IPS-NIHi11 (cell line): ENCODE measurements at regions not wholly inside any gene's neighbourhood (a gene's known extent, or its start where the extent isn't known, plus 50 kb on each side); places are given as distances from the start of the nearest gene placed in this dataset.
"Not testable (repeated sequence)": the region's sequence is repeated elsewhere in the genome, so short reads cannot be mapped to it uniquely, and the experiment has no call there.

ENCODE experiments used
- DNase-seq: peaks from one replicate; pipeline ENCODE4 v3.0.0; 2012; ENCODE audit warnings: mixed read lengths, low spot score

DNA sequence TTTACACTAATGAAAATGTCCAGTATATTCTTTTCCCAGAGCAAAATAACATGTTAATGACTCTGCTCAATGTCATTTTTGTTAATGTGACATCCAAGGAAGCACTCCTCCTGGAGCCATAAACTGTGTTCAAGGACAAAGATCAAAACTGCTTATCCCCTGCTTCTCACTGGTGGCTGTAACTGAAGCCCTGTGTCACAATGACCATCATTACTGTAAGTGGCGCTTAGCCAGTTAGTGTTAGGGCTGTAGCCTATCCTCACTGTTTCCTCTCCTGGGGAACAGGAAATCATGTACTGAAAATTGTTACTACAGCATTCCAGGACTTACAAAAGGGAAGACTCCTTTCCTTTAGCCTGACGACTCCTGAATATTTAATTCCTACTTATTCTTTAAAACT, 71.7 kb upstream of the COX7C start:
- no peak for DNase-seq

DNA sequence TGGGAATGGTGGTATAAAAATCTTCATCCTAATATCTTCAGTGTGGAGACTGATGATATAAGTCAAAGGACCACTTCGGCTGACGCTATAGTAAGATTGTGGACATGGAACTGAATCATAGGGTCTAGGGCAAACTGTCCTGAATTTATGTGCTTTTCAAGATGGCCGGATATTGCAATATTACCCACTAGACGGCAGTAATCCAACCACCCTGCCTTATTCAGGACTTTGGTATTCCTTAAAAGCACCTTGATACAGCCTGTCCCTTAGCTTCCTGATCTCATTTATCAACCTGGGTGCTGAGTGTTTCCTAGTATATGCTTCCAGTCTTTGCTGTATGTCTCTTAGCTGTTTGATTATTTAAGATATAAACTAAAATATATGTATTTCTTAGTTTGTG, 71.2 kb upstream of the COX7C start:
- no peak for DNase-seq

DNA sequence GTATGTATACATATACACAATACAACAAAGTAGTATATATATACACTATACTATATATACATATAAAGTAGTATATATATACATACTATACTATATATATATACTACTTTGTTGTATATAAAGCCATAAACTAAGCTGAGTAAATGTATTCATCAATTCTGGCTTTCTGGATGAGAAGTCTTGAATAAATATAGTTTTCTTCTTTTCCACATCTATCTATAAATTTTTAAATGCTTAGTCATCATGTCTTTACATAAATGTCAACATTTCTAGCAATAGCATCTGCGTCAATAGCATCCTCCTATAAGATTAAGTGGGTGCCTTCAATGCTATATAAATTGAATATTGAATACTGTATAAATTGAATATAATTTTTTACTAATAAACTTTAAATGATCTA, 63.1 kb upstream of the COX7C start:
- DNase-seq = no peak

DNA sequence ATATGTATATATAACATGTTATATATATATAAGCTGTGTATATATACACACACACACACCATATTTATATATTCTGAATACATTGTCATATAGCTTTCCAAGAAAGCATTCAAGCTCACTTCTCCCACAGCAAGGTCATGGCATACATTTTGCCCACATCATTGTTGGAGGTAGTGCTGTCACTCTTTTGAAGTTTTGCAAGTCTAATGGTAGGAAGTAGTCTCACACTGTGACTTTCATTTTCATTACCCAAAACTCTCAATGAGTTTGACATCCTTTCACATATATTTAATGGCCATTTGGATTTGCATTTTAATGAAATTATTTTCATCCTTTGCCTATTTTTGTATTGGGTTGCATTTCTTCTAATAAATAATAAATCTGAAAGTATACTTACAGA, 59.8 kb upstream of the COX7C start:
- DNase-seq = no peak

DNA sequence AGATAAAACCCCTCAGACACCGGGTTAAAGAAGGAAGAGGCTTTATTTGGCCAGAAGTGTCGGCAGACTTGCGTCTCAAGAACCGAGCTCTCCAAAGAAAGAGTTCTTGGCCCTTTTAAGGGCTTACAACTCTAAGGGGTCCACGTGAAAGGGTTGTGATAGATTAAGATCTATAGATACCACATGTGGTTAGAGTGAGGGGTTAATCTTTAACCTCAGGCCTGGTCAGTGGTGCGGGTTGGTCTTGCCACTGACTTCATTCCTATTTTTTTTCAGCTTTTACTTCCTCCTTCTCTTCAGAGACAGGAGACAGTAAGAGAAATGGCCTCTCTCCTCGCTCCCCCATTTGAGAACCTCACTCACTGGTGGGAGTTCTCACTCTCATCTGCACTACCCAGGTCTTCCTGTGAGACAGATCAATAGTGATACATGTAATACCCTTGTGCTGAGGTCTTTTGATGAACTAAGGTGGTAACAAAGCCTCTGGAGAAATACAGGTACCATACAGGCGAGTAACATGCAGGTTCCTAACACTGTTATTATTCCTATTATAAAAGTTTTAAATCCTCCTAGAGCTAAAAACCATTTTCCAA, 52.4 kb upstream of the COX7C start:
- DNase-seq = no peak

DNA sequence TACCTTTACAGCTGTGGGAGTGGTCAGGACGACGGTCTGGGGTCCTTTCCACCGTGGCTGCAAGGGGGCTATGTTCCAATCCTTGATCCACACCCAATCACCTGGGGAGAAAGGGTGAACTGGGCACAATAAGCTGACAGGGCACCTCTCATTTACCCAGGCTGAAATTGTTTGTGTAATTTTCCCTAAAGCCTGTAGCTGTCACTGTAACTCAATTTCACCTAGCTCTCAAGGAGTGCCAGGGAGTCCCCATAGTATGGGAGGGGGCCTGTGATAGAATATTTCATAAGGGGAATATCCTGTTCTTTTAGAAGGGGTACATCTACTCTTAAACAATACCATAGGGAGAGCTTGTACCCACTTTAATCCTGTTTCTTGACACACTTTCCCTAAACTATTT, 51.7 kb upstream of the COX7C start:
- not testable (repeated sequence) for DNase-seq
